Gastrocnemius medialis (tissue), 4 donors: ENCODE measurements at regions not wholly inside any gene's neighbourhood (a gene's known extent, or its start where the extent isn't known, plus 50 kb on each side); places are given as distances from the start of the nearest gene placed in this dataset.

Source experiments
- ATAC-seq, 2 donors: fragments of 150-250 bp; one replicate each; pipeline ENCODE4 v1.9.1; 2016
- DNase-seq, 2 donors: peaks; one replicate each; pipeline ENCODE4 v3.0.0-alpha.2; 2019
- H3K27ac ChIP-seq, 4 donors: fragments of 200-600 bp; sonication (generic); 1 replicate in 1 of 4; 2 replicates in 3 of 4; pipeline ENCODE4 v1.5.1; 2016 to 2018; ENCODE audit warnings: mild to moderate bottlenecking in 2 of 4, moderate library complexity in 1 of 4
- H3K27me3 ChIP-seq, 3 donors: fragments of 200-600 bp; sonication (generic) in 2 of 3; 1 replicate in 1 of 3; 2 replicates in 2 of 3; pipeline versions ENCODE4 v1.5.1 to v1.6.0; 2016 to 2019; ENCODE audit warnings: mild to moderate bottlenecking in 1 of 3, moderate library complexity in 1 of 3
- H3K36me3 ChIP-seq, 2 donors: fragments of 200-600 bp; sonication (generic) in 1 of 2; one replicate each; pipeline ENCODE4 v1.5.1; 2017 to 2018
- H3K4me1 ChIP-seq, 2 donors: fragments of 200-600 bp; sonication (generic) in 1 of 2; one replicate each; pipeline ENCODE4 v1.5.1; 2016 to 2017; ENCODE audit warnings: mild to moderate bottlenecking in 2 of 2
- H3K4me3 ChIP-seq, 4 donors: fragments of 200-600 bp; sonication (generic) in 3 of 4; 1 replicate in 1 of 4; 2 replicates in 3 of 4; pipeline ENCODE4 v1.5.1; 2016 to 2019; ENCODE audit warnings: mild to moderate bottlenecking in 2 of 4
- H3K9me3 ChIP-seq, 3 donors: fragments of 200-600 bp; sonication (generic) in 2 of 3; 1 replicate in 1 of 3; 2 replicates in 2 of 3; pipeline ENCODE4 v1.5.1; 2016 to 2019
- CTCF ChIP-seq, 5 experiments: fragments of 450-650 bp in 3 of 5; fragments of 200-600 bp in 2 of 5; sonication (generic) in 2 of 5; IDR thresholded peaks in 4 of 5; conservative IDR thresholded peaks in 1 of 5; 1 replicate in 4 of 5; 2 replicates in 1 of 5; pipeline ENCODE4 v1.5.1; 2016 to 2019; ENCODE audit warnings: antibody characterized with exemption in 5 of 5, mild to moderate bottlenecking in 3 of 5, moderate library complexity in 3 of 5
- POLR2A ChIP-seq, 2 donors: fragments of 450-650 bp; IDR thresholded peaks; one replicate each; pipeline ENCODE4 v1.6.1; 2017; ENCODE audit warnings: antibody characterized with exemption in 2 of 2, mild to moderate bottlenecking in 2 of 2, moderate library complexity in 2 of 2
- in situ Hi-C, 4 donors: fragments of 200-750 bp; cut with MboI; loops; one replicate each; pipeline versions ENCODE4 v1.15.0 to v1.8.0; 2017; ENCODE audit warnings: low sequenced_read_pairs in 4 of 4
- intact Hi-C: fragments of 100-400 bp; cut with DNase I; formaldehyde crosslinking; loops from one replicate; pipeline ENCODE4 v1.15.1; 2023; ENCODE audit warnings: low total_unique reads

DNA sequence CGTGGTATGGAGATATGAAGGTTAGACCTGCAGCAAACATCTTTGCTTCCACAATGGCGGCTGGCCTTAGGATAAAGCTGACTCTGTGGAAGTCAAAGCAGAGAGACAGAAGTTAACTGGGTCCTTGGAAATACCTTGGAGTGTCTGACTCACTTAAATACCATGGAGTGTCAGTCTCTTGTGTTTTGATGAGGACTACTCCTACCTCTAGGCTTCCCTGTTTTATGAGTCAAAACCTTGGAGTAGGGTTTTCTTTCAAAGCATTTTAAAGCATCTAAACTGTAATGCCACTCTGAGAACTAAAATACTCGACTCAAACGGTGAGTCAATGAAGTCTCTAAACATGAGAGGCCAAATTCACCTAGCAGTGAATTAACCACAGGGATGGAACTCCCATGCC is 329.1 kb downstream of the SAMD5 start:
- no peaks in the 10 kb centered on the region for H3K36me3 ChIP-seq
- H3K4me1 ChIP-seq = no peaks in the 10 kb centered on the region
- H3K4me3 ChIP-seq = no peak overlapping the region
- H3K27me3 ChIP-seq = no peaks in the 10 kb centered on the region
- in situ Hi-C loops (no loop called here), intact Hi-C loops (no loop called here)
- DNase-seq (no peak), ATAC-seq (no peak)
- no peak overlapping the region for H3K27ac ChIP-seq
- TF ChIP-seq POLR2A (IDR thresholded peaks at IDR 0.05) = no peak
- no peak for TF ChIP-seq CTCF (IDR thresholded peaks at IDR 0.05 in 4 of 5, conservative IDR thresholded peaks at IDR 0.05 in 1 of 5)
- no peaks in the 10 kb centered on the region for H3K9me3 ChIP-seq

DNA sequence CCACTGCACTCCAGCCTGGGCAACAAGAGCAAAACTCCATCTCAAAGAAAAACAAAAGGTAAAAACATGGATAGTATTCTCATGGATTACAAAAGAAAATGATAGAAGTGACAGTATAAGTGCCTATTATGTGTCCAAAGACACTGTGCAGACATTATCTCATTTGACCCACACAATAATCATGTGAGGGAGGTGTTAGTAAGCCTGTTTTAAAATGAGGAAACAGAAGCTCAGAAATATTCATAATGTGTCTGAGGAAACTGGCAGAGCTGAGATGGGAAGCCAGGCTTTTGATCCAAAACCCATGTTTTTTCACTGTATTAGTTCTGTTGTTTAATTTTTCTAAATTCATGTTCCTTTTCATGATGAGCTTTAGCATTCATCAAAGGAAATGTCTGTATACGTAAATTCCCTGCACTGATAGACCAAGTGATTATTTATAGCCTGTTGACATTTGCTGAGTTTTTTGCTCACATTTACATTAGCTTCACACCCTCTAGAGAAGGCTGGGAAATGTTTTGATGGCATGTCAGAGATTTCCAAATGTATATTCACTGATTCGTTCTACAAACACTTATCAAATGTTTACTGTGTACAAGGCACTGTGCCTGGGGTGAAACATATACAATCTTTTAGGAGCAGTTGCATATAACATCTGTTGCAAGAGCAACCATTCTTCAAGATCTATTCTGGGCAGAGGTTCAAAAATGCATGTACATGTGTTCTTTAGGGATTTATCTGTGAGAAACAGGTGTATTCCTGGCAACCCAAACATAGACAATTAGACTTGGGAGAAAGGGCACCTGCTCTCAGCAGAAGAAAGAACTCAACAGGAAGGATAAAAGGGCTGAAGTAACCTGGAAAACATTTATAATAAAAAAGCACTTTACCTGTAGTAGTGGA is 331.5 kb downstream of the SAMD5 start:
- in situ Hi-C loops (no loop called here), intact Hi-C loops (loop anchor here (1.0 kb wide), 1 partner anchor 14 kb away; no protein-coding TSS in a partner anchor)
- Histone ChIP-seq H3K36me3 (no peaks in the 10 kb centered on the region), H3K27ac (no peak overlapping the region), H3K27me3 (no peaks in the 10 kb centered on the region), H3K4me1 (no peaks in the 10 kb centered on the region), H3K9me3 (no peaks in the 10 kb centered on the region), H3K4me3 (no peak overlapping the region)
- no peak for ATAC-seq
- no peak for DNase-seq
- TF ChIP-seq POLR2A (IDR thresholded peaks at IDR 0.05) = no peak
- TF ChIP-seq CTCF (IDR thresholded peaks at IDR 0.05 in 4 of 5, conservative IDR thresholded peaks at IDR 0.05 in 1 of 5) = no peak

GRCh38 chr6:147841547-147842148 is 333.2 kb downstream of the SAMD5 start:
- TF ChIP-seq CTCF (IDR thresholded peaks at IDR 0.05 in 4 of 5, conservative IDR thresholded peaks at IDR 0.05 in 1 of 5) (no peak), POLR2A (IDR thresholded peaks at IDR 0.05) (no peak)
- no peaks in the 10 kb centered on the region for H3K4me1 ChIP-seq
- no peak overlapping the region for H3K27ac ChIP-seq
- no peaks in the 10 kb centered on the region for H3K36me3 ChIP-seq
- in situ Hi-C loops = no loop called here
- intact Hi-C loops = no loop called here
- ATAC-seq = no peak
- DNase-seq = no peak
- no peak overlapping the region for H3K4me3 ChIP-seq
- H3K9me3 ChIP-seq = no peaks in the 10 kb centered on the region
- no peaks in the 10 kb centered on the region for H3K27me3 ChIP-seq

GRCh38 chr6:147849401-147850330 is 341.2 kb downstream of the SAMD5 start:
- Histone ChIP-seq H3K27me3 (no peaks in the 10 kb centered on the region), H3K4me1 (no peaks in the 10 kb centered on the region), H3K36me3 (no peaks in the 10 kb centered on the region), H3K4me3 (no peak overlapping the region), H3K9me3 (no peaks in the 10 kb centered on the region), H3K27ac (no peak overlapping the region)
- intact Hi-C loops = no loop called here
- in situ Hi-C loops = no loop called here
- DNase-seq (no peak), ATAC-seq (no peak)
- TF ChIP-seq CTCF (IDR thresholded peaks at IDR 0.05 in 4 of 5, conservative IDR thresholded peaks at IDR 0.05 in 1 of 5) (no peak), POLR2A (IDR thresholded peaks at IDR 0.05) (no peak)
